ENCODE measurements at regions not wholly inside any gene's neighbourhood (a gene's known extent, or its start where the extent isn't known, plus 50 kb on each side); places are given as distances from the start of the nearest gene placed in this dataset.

GRCh38 chr13:73684750-73685149 is 449.5 kb downstream of the KLF12 start:
- intact Hi-C loops (cut with DNase I), result no loop called here
- no peak overlapping the region for H3K27ac ChIP-seq
- H3K36me3 ChIP-seq, result no peaks in the 10 kb centered on the region
- no peak overlapping the region for H3K9ac ChIP-seq (ENCODE audit: low read depth in 2 of 2, low read length in 2 of 2)
- no peak overlapping the region for H3K4me3 ChIP-seq
- no peaks in the 10 kb centered on the region for H3K9me3 ChIP-seq
- H3K27me3 ChIP-seq, result no peaks in the 10 kb centered on the region
- no peaks in the 10 kb centered on the region for H3K4me1 ChIP-seq
- no peak for TF ChIP-seq CTCF (IDR thresholded peaks at IDR 0.05)
- DNase-seq, result no peak

GRCh38 chr13:73684286-73684685 is 449.9 kb downstream of the KLF12 start:
- no peaks in the 10 kb centered on the region for H3K4me1 ChIP-seq
- H3K4me3 ChIP-seq, result no peak overlapping the region
- H3K9me3 ChIP-seq, result no peaks in the 10 kb centered on the region
- no peak overlapping the region for H3K27ac ChIP-seq
- intact Hi-C loops (cut with DNase I), result no loop called here
- no peak overlapping the region for H3K9ac ChIP-seq (ENCODE audit: low read depth in 2 of 2, low read length in 2 of 2)
- no peaks in the 10 kb centered on the region for H3K36me3 ChIP-seq
- no peaks in the 10 kb centered on the region for H3K27me3 ChIP-seq
- no peak for TF ChIP-seq CTCF (IDR thresholded peaks at IDR 0.05)
- DNase-seq, result no peak

GRCh38 chr13:73683746-73684145 is 450.5 kb downstream of the KLF12 start:
- intact Hi-C loops (cut with DNase I), result no loop called here
- Histone ChIP-seq H3K36me3 (no peaks in the 10 kb centered on the region), H3K27me3 (no peaks in the 10 kb centered on the region), H3K4me1 (no peaks in the 10 kb centered on the region), H3K4me3 (no peak overlapping the region), H3K9ac (ENCODE audit: low read depth in 2 of 2, low read length in 2 of 2) (no peak overlapping the region), H3K27ac (no peak overlapping the region), H3K9me3 (no peaks in the 10 kb centered on the region)
- no peak for TF ChIP-seq CTCF (IDR thresholded peaks at IDR 0.05)
- DNase-seq, result no peak

- intact Hi-C loops (cut with DNase I), result no loop called here
Measured at GRCh38 chr13:73681779-73682178, 452.4 kb downstream of the KLF12 start.

GRCh38 chr13:73681015-73681414 is 453.2 kb downstream of the KLF12 start:
- Histone ChIP-seq H3K27ac (no peak overlapping the region), H3K9me3 (no peaks in the 10 kb centered on the region), H3K27me3 (no peaks in the 10 kb centered on the region), H3K4me1 (no peaks in the 10 kb centered on the region), H3K9ac (ENCODE audit: low read depth in 2 of 2, low read length in 2 of 2) (no peak overlapping the region), H3K4me3 (no peak overlapping the region), H3K36me3 (no peaks in the 10 kb centered on the region)
- no peak for TF ChIP-seq CTCF (IDR thresholded peaks at IDR 0.05)
- intact Hi-C loops (cut with DNase I), result no loop called here
- DNase-seq, result no peak

More at GRCh38 chr13:73681779-73682178, 452.4 kb downstream of the KLF12 start:
- no peaks in the 10 kb centered on the region for H3K36me3 ChIP-seq
- no peaks in the 10 kb centered on the region for H3K4me1 ChIP-seq
- H3K9ac ChIP-seq (ENCODE audit: low read depth in 2 of 2, low read length in 2 of 2), result no peak overlapping the region
- TF ChIP-seq CTCF (IDR thresholded peaks at IDR 0.05), result no peak
- no peaks in the 10 kb centered on the region for H3K9me3 ChIP-seq
- H3K27me3 ChIP-seq, result no peaks in the 10 kb centered on the region
- no peak overlapping the region for H3K27ac ChIP-seq
- DNase-seq, result no peak
- H3K4me3 ChIP-seq, result no peak overlapping the region

All from colonic mucosa (tissue), 4 donors.